Pancreas (tissue), 10 donors: ENCODE measurements at regions not wholly inside any gene's neighbourhood (a gene's known extent, or its start where the extent isn't known, plus 50 kb on each side); places are given as distances from the start of the nearest gene placed in this dataset.

ENCODE experiments used
- ATAC-seq, 4 donors: fragments of 200-7000 bp; cut with Tn5 transposase; one replicate each; pipeline versions ENCODE4 v1.8.0 to v1.9.1; 2020; ENCODE audit warnings: mild to moderate bottlenecking in 4 of 4, moderate library complexity in 4 of 4
- DNase-seq, 6 donors: peaks; one replicate each; pipeline ENCODE4 v3.0.0-alpha.2; 2020
- FAIRE-seq: peaks from 2 replicates; lab custom pipeline; 2012; peaks lifted over from hg19 to GRCh38; lab: Jason Lieb, UNC
- H3K27ac ChIP-seq, 4 donors: fragments of 200-600 bp; sonication (generic); 1 replicate in 3 of 4; 2 replicates in 1 of 4; pipeline versions ENCODE4 v1.5.0 to v1.8.0; 2020
- H3K27me3 ChIP-seq, 4 donors: fragments of 200-600 bp; one replicate each; pipeline ENCODE4 v1.8.0; 2021
- H3K36me3 ChIP-seq, 3 donors: fragments of 200-600 bp; sonication (generic) in 1 of 3; one replicate each; pipeline versions ENCODE4 v1.5.0 to v1.8.0; 2020 to 2021
- H3K4me1 ChIP-seq, 3 donors: fragments of 200-600 bp; one replicate each; pipeline ENCODE4 v1.8.0; 2021
- H3K4me3 ChIP-seq, 4 donors: fragments of 200-600 bp; sonication (generic) in 2 of 4; one replicate each; pipeline versions ENCODE4 v1.5.0 to v1.8.0; 2020 to 2021
- H3K9me3 ChIP-seq, 4 donors: fragments of 200-600 bp; one replicate each; pipeline ENCODE4 v1.8.0; 2021
- WGBS, 2 donors: extraction: QIAGEN DNeasy Blood & Tissue Kit; methylation state at CpG; one replicate each; pipeline ENCODE4 v1.1.7; 2013; 5-methylcytosine and 5-hydroxymethylcytosine counted together
- intact Hi-C, 3 donors: fragments of 100-400 bp; cut with DNase I; formaldehyde crosslinking; loops; one replicate each; pipeline versions ENCODE4 v1.11.1 to v1.14.2; 2022
- TF ChIP-seq, protein P1 (sequence below), 4 donors: fragments of 200-600 bp; sonication (generic) in 3 of 4; IDR thresholded peaks; one replicate each; pipeline versions ENCODE4 v1.5.0 to v1.8.0; 2021; ENCODE audit warnings: antibody characterized with exemption in 4 of 4
- donor health status: healthy with polysubstance abuse.
- donor health status: DM: no; HTN: no; CAD: no; lungs with moderate emphysema.
- donor health status: DM: no; HTN: no; CAD: no.
- donor health status: control.
- donor health status: control.
- donor health status: Bipolar disorder and iron deficiency.
- donor health status: DM: yes; HTN: yes; CAD: no.
- donor health status: DM: no; HTN: no; CAD: no.
- donor health status: DM: no; HTN: no; CAD: no.
- donor health status: DM: yes; HTN: yes; CAD: no.

- peaks cover 0 to 3% (median 0%) of the 10 kb centered on the region in 3 donors for H3K4me1 ChIP-seq
- H3K27ac ChIP-seq, result peak overlapping the region; percentile 31 to 73 (median 41)
- H3K4me3 ChIP-seq, result peak overlapping the region in 2 of 4 donors; percentile 39 to 47
- peak in 2 of 6 donors; percentile 36 to 73 for DNase-seq
- no peaks in the 10 kb centered on the region for H3K36me3 ChIP-seq
- no peaks in the 10 kb centered on the region for H3K9me3 ChIP-seq
- peaks cover 0 to 4% (median 1%) of the 10 kb centered on the region in 4 donors for H3K27me3 ChIP-seq
- ATAC-seq, result no peak
- TF ChIP-seq, protein P1, sequence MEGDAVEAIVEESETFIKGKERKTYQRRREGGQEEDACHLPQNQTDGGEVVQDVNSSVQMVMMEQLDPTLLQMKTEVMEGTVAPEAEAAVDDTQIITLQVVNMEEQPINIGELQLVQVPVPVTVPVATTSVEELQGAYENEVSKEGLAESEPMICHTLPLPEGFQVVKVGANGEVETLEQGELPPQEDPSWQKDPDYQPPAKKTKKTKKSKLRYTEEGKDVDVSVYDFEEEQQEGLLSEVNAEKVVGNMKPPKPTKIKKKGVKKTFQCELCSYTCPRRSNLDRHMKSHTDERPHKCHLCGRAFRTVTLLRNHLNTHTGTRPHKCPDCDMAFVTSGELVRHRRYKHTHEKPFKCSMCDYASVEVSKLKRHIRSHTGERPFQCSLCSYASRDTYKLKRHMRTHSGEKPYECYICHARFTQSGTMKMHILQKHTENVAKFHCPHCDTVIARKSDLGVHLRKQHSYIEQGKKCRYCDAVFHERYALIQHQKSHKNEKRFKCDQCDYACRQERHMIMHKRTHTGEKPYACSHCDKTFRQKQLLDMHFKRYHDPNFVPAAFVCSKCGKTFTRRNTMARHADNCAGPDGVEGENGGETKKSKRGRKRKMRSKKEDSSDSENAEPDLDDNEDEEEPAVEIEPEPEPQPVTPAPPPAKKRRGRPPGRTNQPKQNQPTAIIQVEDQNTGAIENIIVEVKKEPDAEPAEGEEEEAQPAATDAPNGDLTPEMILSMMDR (IDR thresholded peaks at IDR 0.05), result no peak
- intact Hi-C loops, result loop anchor here in 1 of 3 donors (10.0 kb wide), 1 partner anchor 51 kb away; no protein-coding TSS in a partner anchor
- no peak for FAIRE-seq
- 31 to 59% methylated on average over 52 to 73 of the region's 73 CpGs for WGBS, 2 donors
These were observed 58.1 kb upstream of the BCOR start for GRCh38 chrX:40155589-40156469.

DNA sequence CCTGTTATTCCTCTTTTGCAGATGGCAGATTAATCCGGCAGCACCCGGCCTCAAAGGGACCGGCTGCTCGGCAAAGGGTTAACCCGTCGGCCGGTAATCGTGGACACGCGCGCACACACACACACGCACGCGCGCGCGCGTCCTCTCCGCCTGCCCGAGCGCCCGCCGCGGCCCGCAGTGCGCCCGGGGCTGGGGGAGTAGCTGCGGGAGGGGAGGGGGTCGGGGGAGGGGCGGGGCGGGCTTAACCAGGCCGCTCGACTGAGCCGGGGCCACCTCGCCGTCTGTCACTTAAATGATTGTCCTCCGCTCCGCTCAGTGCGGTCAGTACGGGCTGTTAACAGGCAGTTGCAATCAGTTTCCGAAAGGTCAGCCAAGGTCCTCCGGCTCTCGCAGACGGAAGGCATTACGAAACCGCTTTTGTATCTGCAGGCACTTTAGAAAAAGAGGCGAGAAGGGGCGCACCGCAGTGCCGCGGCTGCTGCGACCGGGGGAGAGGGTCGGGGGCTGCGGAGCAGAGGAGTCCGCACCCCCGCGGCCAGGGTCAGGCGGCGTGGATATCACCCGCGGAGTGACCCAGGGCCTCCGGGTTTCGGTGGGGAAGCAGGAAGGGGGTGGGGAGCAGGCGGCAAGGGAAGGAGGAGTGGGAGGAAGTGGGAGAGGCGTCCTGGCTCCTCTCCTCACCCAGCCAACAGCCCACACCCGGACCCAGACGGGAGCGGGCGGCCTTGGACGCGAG is 57.3 kb upstream of the BCOR start:
- DNase-seq, result peak; percentile 59 to 77 (median 67)
- Histone ChIP-seq H3K4me1 (peaks cover 0 to 3% (median 0%) of the 10 kb centered on the region in 3 donors), H3K9me3 (no peaks in the 10 kb centered on the region), H3K27me3 (peaks cover 0 to 4% (median 1%) of the 10 kb centered on the region in 4 donors), H3K27ac (peak overlapping the region; percentile 31 to 73 (median 41)), H3K36me3 (no peaks in the 10 kb centered on the region), H3K4me3 (peak overlapping the region; percentile 15 to 47 (median 31))
- FAIRE-seq, result no peak
- intact Hi-C loops, result loop anchor here in 1 of 3 donors (10.0 kb wide), 1 partner anchor 50 kb away; no protein-coding TSS in a partner anchor
- TF ChIP-seq, protein P1 (IDR thresholded peaks at IDR 0.05), result no peak
- ATAC-seq, result peak; percentile 26 to 57 (median 44)
- 2 to 4% methylated on average over 63 to 65 of the region's 72 CpGs for WGBS, 2 donors

- ATAC-seq (peak; percentile 19 to 34 (median 22)), FAIRE-seq (no peak), DNase-seq (peak in 3 of 6 donors; percentile 27 to 62 (median 57))
- TF ChIP-seq, protein P1 (IDR thresholded peaks at IDR 0.05), result no peak
- H3K36me3 ChIP-seq, result no peaks in the 10 kb centered on the region
- peak overlapping the region; percentile 65 to 73 (median 68) for H3K27ac ChIP-seq
- peak overlapping the region; percentile 15 to 47 (median 31) for H3K4me3 ChIP-seq
- H3K4me1 ChIP-seq, result peaks cover 0 to 3% (median 0%) of the 10 kb centered on the region in 3 donors
- H3K27me3 ChIP-seq, result peaks cover 0 to 4% (median 1%) of the 10 kb centered on the region in 4 donors
- intact Hi-C loops, result loop anchor here in 1 of 3 donors (10.0 kb wide), 1 partner anchor 50 kb away; no protein-coding TSS in a partner anchor
- 0 to 1% methylated on average over 28 to 37 of the region's 38 CpGs for WGBS, 2 donors
- H3K9me3 ChIP-seq, result no peaks in the 10 kb centered on the region
These were observed 56.6 kb upstream of the BCOR start for GRCh38 chrX:40154250-40154852.

GRCh38 chrX:40153345-40154249 is 55.8 kb upstream of the BCOR start:
- FAIRE-seq (no peak), DNase-seq (peak in 5 of 6 donors; percentile 51 to 78 (median 71)), ATAC-seq (peak; percentile 36 to 56 (median 40))
- peak overlapping the region; percentile 65 to 73 (median 68) for H3K27ac ChIP-seq
- H3K4me3 ChIP-seq, result peak overlapping the region; percentile 15 to 47 (median 31)
- intact Hi-C loops, result loop anchor here in 1 of 3 donors (10.0 kb wide), 1 partner anchor 49 kb away; no protein-coding TSS in a partner anchor
- whole genome bisulfite sequencing, 2 donors, result 0 to 1% methylated on average over 55 to 68 of the region's 70 CpGs
- peaks cover 0 to 3% (median 0%) of the 10 kb centered on the region in 3 donors for H3K4me1 ChIP-seq
- H3K9me3 ChIP-seq, result no peaks in the 10 kb centered on the region
- TF ChIP-seq, protein P1 (IDR thresholded peaks at IDR 0.05), result no peak
- peaks cover 0 to 4% (median 1%) of the 10 kb centered on the region in 4 donors for H3K27me3 ChIP-seq
- no peaks in the 10 kb centered on the region for H3K36me3 ChIP-seq
